BLaER1 treated with 17β-estradiol and CSF1 and Interleukin-3, amounts not matched to agents 10 nM and 100 nM (cell line): ENCODE measurements at regions not wholly inside any gene's neighbourhood (a gene's known extent, or its start where the extent isn't known, plus 50 kb on each side); places are given as distances from the start of the nearest gene placed in this dataset.

Experiments
- H3K27ac ChIP-seq, 11 experiments: shearing (Covaris generic); formaldehyde crosslinking; 2 replicates each; pipeline ENCODE4 v1.8.1; 2022
- H3K27me3 ChIP-seq, 11 experiments: shearing (Covaris generic); formaldehyde crosslinking; 2 replicates each; pipeline ENCODE4 v1.8.1; 2022
- H3K36me3 ChIP-seq, 11 experiments: shearing (Covaris generic); formaldehyde crosslinking; 2 replicates each; pipeline ENCODE4 v1.8.1; 2022
- H3K4me1 ChIP-seq, 10 experiments: shearing (Covaris generic); formaldehyde crosslinking; 2 replicates each; pipeline ENCODE4 v1.8.1; 2022
- H3K4me2 ChIP-seq, 11 experiments: shearing (Covaris generic); formaldehyde crosslinking; 2 replicates each; pipeline ENCODE4 v1.8.1; 2022
- H3K4me3 ChIP-seq, 10 experiments: shearing (Covaris generic); formaldehyde crosslinking; 2 replicates each; pipeline ENCODE4 v1.8.1; 2022
- H3K9ac ChIP-seq, 11 experiments: shearing (Covaris generic); formaldehyde crosslinking; 2 replicates each; pipeline ENCODE4 v1.8.1; 2022
- H3K9me3 ChIP-seq, 11 experiments: shearing (Covaris generic); formaldehyde crosslinking; replicated peaks in 1 of 11; 2 replicates each; pipeline ENCODE4 v1.8.1; 2022
- H4K20me1 ChIP-seq, 11 experiments: shearing (Covaris generic); formaldehyde crosslinking; 2 replicates each; pipeline ENCODE4 v1.8.1; 2022
- Cebpa-rat ChIP-seq, 11 experiments: shearing (Covaris generic); IDR thresholded peaks; 2 replicates each; pipeline ENCODE4 v1.8.1; 2022

DNA sequence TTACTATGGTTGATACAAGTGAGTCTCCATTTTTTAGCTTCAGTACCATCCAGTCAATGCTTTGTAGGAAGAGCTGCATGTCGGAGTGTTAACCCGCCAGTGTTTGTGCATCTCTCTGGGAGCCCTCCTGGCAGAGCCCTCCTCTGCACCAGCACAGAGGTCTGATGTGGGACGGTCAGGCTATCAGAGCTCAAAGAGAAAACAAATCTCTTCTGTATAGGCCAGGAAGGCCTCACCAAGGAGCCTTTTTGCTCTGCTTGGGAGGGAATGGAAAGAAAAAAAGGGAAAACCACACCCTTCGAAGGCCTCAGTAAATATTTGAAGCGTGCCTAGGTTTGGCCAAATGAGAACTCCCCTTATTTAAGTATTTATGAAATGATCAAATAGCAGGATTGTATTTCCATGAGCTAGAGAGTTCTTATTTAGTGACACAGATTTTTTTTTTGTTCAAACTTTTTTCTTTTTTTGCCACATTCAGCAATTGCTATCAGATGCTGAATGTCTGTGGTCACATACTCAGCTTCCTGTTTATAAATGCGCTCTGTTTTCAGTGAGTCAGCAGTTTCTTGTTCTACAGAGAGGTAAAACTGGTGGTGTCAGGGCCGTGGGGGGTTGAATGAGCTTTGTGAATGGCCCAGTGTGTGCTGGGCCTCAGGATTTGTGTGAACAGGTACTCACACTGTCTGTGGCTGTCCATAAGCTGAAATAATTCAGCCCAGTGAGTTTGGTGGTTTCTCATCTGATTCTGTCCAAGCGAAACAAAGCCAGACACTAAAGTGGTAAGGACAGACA lies 226.6 kb downstream of the SNX18 start:
- peak overlapping the region; percentile 63 to 91 (median 82) for H3K4me2 ChIP-seq
- H3K9ac ChIP-seq = peak overlapping the region; percentile 58 to 81 (median 73)
- H3K27me3 ChIP-seq = no peaks in the 10 kb centered on the region
- H4K20me1 ChIP-seq = no peaks in the 10 kb centered on the region
- no peak for TF ChIP-seq Cebpa-rat (IDR thresholded peaks at IDR 0.05)
- no peaks in the 10 kb centered on the region for H3K9me3 ChIP-seq
- H3K27ac ChIP-seq = peak overlapping the region; percentile 71 to 94 (median 88)
- H3K36me3 ChIP-seq = no peaks in the 10 kb centered on the region
- H3K4me3 ChIP-seq = no peak overlapping the region
- peaks cover 48 to 84% (median 63%) of the 10 kb centered on the region in 10 experiments for H3K4me1 ChIP-seq

DNA sequence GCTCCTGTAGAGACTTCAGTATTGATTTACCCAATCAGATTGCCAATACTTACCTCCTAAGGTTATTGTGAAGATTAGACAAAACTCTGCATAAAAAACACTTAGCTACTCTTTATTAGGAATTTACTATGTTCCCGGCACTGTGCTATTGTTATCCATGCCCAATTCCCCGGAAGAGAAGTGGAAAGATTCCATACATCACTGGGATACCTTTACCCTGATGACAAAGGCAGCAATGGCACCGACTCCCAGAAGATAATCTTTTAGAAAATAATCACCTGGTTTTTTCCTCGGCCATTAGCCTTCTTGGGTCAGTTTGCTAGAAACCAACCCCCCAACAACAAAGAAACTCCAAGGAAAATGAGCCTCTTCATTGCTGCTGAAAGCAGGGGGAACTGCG lies 226.0 kb downstream of the SNX18 start:
- Histone ChIP-seq H3K27me3 (no peaks in the 10 kb centered on the region), H3K4me3 (no peak overlapping the region), H3K4me1 (peaks cover 50 to 91% (median 64%) of the 10 kb centered on the region in 10 experiments), H3K4me2 (peak overlapping the region; percentile 63 to 91 (median 82)), H3K9ac (peak overlapping the region; percentile 27 to 81 (median 73); a peak in 19 of 22 replicates), H3K27ac (peak overlapping the region; percentile 71 to 94 (median 88)), H3K36me3 (no peaks in the 10 kb centered on the region), H4K20me1 (no peaks in the 10 kb centered on the region), H3K9me3 (no peaks in the 10 kb centered on the region)
- no peak for TF ChIP-seq Cebpa-rat (IDR thresholded peaks at IDR 0.05)

DNA sequence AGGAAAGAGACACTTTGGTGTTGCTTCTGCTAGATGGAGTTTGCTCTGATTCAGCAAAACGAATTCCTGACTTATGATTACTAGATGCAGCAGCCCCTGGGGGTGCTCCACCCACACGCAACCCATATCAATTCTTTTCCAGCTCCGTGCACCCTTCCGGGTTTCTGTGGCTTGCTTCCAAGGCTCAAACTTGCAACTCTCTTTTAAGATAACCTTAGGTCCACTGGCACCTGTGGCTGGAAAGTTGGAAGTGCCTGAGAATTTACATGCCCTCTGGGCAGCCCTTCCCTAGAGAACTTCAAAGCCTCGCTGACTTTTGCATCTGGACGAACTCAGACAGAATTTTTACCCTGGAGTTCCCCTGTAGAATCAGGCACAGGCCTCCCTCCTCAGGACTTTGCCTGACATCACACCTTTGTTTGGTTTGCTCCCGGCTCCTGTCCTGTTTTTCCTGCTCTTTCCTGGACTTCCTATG lies 224.9 kb downstream of the SNX18 start:
- no peaks in the 10 kb centered on the region for H3K27me3 ChIP-seq
- no peak overlapping the region for H3K4me3 ChIP-seq
- peak overlapping the region in 10 of 11 experiments; percentile 8 to 94 (median 88); a peak in 13 of 22 replicates for H3K27ac ChIP-seq
- no peaks in the 10 kb centered on the region for H4K20me1 ChIP-seq
- peak overlapping the region in 2 of 11 experiments; percentile 73 to 81; a peak in 4 of 22 replicates for H3K9ac ChIP-seq
- H3K4me1 ChIP-seq = peaks cover 55 to 97% (median 72%) of the 10 kb centered on the region in 10 experiments
- no peaks in the 10 kb centered on the region for H3K36me3 ChIP-seq
- no peak for TF ChIP-seq Cebpa-rat (IDR thresholded peaks at IDR 0.05)
- no peaks in the 10 kb centered on the region for H3K9me3 ChIP-seq
- H3K4me2 ChIP-seq = peak overlapping the region in 7 of 11 experiments; percentile 0 to 91 (median 84); a peak in 12 of 22 replicates

GRCh38 chr5:54741711-54742110 lies 224.2 kb downstream of the SNX18 start:
- Histone ChIP-seq H3K27ac (peak overlapping the region in 1 of 11 experiments; percentile 20; a peak in 1 of 22 replicates), H3K4me2 (peak overlapping the region in 4 of 11 experiments; percentile 15 to 87 (median 84); a peak in 9 of 22 replicates), H4K20me1 (no peaks in the 10 kb centered on the region), H3K9ac (no peak overlapping the region), H3K4me3 (no peak overlapping the region), H3K9me3 (no peaks in the 10 kb centered on the region), H3K27me3 (no peaks in the 10 kb centered on the region), H3K36me3 (no peaks in the 10 kb centered on the region), H3K4me1 (peaks cover 55 to 92% (median 72%) of the 10 kb centered on the region in 10 experiments)
- TF ChIP-seq Cebpa-rat (IDR thresholded peaks at IDR 0.05) = no peak

DNA sequence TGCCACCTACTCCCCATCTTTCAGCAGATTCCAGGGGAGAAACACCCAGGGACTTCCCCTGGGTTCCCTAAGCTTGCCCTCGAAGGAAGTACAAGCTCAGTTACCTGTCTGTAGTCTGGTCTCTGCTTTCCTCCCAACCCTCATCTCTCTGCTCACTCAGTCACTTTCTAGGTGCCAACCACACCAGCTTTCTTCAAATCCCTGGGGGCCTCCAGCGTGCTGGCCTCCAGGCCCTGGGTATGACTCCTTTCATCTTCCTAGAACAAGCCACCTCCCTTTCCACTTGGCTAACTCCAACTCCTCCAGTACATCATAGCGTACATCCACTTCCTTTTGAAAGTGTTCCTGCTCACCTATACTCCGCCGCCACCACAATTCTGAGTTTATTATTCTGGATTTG lies 222.6 kb downstream of the SNX18 start:
- H3K4me3 ChIP-seq = no peak overlapping the region
- H3K27ac ChIP-seq = peak overlapping the region in 1 of 11 experiments; percentile 24; a peak in 2 of 22 replicates
- no peaks in the 10 kb centered on the region for H3K36me3 ChIP-seq
- no peak for TF ChIP-seq Cebpa-rat (IDR thresholded peaks at IDR 0.05)
- peak overlapping the region; percentile 48 to 87 (median 67) for H3K4me2 ChIP-seq
- no peaks in the 10 kb centered on the region for H3K9me3 ChIP-seq
- no peaks in the 10 kb centered on the region for H3K27me3 ChIP-seq
- H3K4me1 ChIP-seq = peaks cover 46 to 76% (median 61%) of the 10 kb centered on the region in 10 experiments
- no peaks in the 10 kb centered on the region for H4K20me1 ChIP-seq
- no peak overlapping the region for H3K9ac ChIP-seq

- H3K36me3 ChIP-seq = no peaks in the 10 kb centered on the region
- H3K4me1 ChIP-seq = peaks cover 39 to 68% (median 53%) of the 10 kb centered on the region in 10 experiments
- no peaks in the 10 kb centered on the region for H3K9me3 ChIP-seq
- no peak overlapping the region for H3K9ac ChIP-seq
- no peaks in the 10 kb centered on the region for H4K20me1 ChIP-seq
- no peak overlapping the region for H3K27ac ChIP-seq
- no peaks in the 10 kb centered on the region for H3K27me3 ChIP-seq
- TF ChIP-seq Cebpa-rat (IDR thresholded peaks at IDR 0.05) = no peak
- no peak overlapping the region for H3K4me3 ChIP-seq
- peak overlapping the region in 10 of 11 experiments; percentile 49 to 87 (median 68); a peak in 11 of 22 replicates for H3K4me2 ChIP-seq
These were observed 221.8 kb downstream of the SNX18 start for GRCh38 chr5:54739371-54739770.

- Histone ChIP-seq H3K9ac (no peak overlapping the region), H3K27ac (peak overlapping the region in 1 of 11 experiments; percentile 64; a peak in 3 of 22 replicates), H3K36me3 (no peaks in the 10 kb centered on the region), H3K4me2 (peak overlapping the region in 3 of 11 experiments; percentile 62 to 87 (median 70); a peak in 4 of 22 replicates), H3K4me1 (peaks cover 35 to 64% (median 50%) of the 10 kb centered on the region in 10 experiments), H4K20me1 (no peaks in the 10 kb centered on the region), H3K27me3 (no peaks in the 10 kb centered on the region), H3K9me3 (no peaks in the 10 kb centered on the region), H3K4me3 (no peak overlapping the region)
- no peak for TF ChIP-seq Cebpa-rat (IDR thresholded peaks at IDR 0.05)
These were observed 221.4 kb downstream of the SNX18 start for GRCh38 chr5:54738973-54739367.

GRCh38 chr5:54738118-54738972 lies 220.8 kb downstream of the SNX18 start:
- Histone ChIP-seq H3K27me3 (no peaks in the 10 kb centered on the region), H3K4me1 (peaks cover 29 to 58% (median 44%) of the 10 kb centered on the region in 10 experiments), H3K9me3 (no peaks in the 10 kb centered on the region), H3K36me3 (no peaks in the 10 kb centered on the region), H3K4me2 (peak overlapping the region in 10 of 11 experiments; percentile 19 to 87 (median 43); a peak in 18 of 22 replicates), H3K9ac (peak overlapping the region in 1 of 11 experiments; percentile 57; a peak in 2 of 22 replicates), H3K27ac (peak overlapping the region in 7 of 11 experiments; percentile 19 to 69 (median 51); a peak in 10 of 22 replicates), H3K4me3 (no peak overlapping the region), H4K20me1 (no peaks in the 10 kb centered on the region)
- TF ChIP-seq Cebpa-rat (IDR thresholded peaks at IDR 0.05) = no peak
